Lower lobe of right lung (tissue), 2 donors: ENCODE measurements at regions not wholly inside any gene's neighbourhood (a gene's known extent, or its start where the extent isn't known, plus 50 kb on each side); places are given as distances from the start of the nearest gene placed in this dataset.

Experiments
- ATAC-seq, 2 donors: fragments of 200-7000 bp; cut with Tn5 transposase; one replicate each; pipeline ENCODE4 v1.9.1; 2020 to 2022; ENCODE audit warnings: mild to moderate bottlenecking in 2 of 2, moderate library complexity in 2 of 2
- DNase-seq: peaks from one replicate; pipeline ENCODE4 v3.0.0-alpha.2; 2020
- H3K27ac ChIP-seq: fragments of 200-600 bp; one replicate; pipeline ENCODE4 v1.8.0; 2022
- H3K27me3 ChIP-seq: fragments of 200-600 bp; one replicate; pipeline ENCODE4 v1.8.0; 2022; ENCODE audit warnings: low read depth
- H3K36me3 ChIP-seq: fragments of 200-600 bp; one replicate; pipeline ENCODE4 v1.8.0; 2022; ENCODE audit warnings: mild to moderate bottlenecking
- H3K4me1 ChIP-seq: fragments of 200-600 bp; one replicate; pipeline ENCODE4 v1.8.0; 2022
- H3K4me3 ChIP-seq: fragments of 200-600 bp; one replicate; pipeline ENCODE4 v1.8.0; 2022; ENCODE audit warnings: mild to moderate bottlenecking
- H3K9me3 ChIP-seq: fragments of 200-600 bp; one replicate; pipeline ENCODE4 v1.8.0; 2022
- intact Hi-C: fragments of 100-400 bp; cut with DNase I; formaldehyde crosslinking; loops from one replicate; pipeline ENCODE4 v1.11.0; 2022
- TF ChIP-seq, protein P1 (sequence below): fragments of 200-600 bp; IDR thresholded peaks from one replicate; pipeline ENCODE4 v1.8.0; 2022; ENCODE audit warnings: antibody characterized with exemption, mild to moderate bottlenecking
- donor health status: DM: no; HTN: yes; CAD: no; lungs with severe emphysema.

DNA sequence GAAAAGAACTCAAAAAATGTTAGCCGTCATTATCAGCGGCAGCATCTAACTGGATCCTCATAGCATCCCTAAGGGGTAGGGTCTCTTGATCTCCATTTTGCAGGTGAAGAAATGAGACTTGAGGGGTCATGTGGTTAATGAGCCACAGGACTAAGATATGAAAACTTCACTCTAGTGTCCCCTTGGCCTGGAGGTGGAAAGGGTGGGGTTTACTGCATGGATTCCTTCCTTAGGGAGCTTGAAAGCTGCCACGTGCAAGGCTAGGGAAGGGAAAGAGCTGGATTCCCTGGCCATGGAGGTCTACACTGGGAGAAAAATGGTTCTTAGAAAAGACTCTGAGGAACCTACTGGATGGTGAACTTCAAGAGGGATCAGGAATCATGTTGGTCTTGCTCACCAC lies 107.9 kb downstream of the SPRY4 start:
- no peak overlapping the region for H3K4me3 ChIP-seq
- intact Hi-C loops, result no loop called here
- no peaks in the 10 kb centered on the region for H3K27me3 ChIP-seq
- H3K4me1 ChIP-seq, result peaks cover 17% of the 10 kb centered on the region
- no peak for ATAC-seq
- DNase-seq, result no peak
- H3K27ac ChIP-seq, result no peak overlapping the region
- H3K9me3 ChIP-seq, result no peaks in the 10 kb centered on the region
- TF ChIP-seq, protein P1, sequence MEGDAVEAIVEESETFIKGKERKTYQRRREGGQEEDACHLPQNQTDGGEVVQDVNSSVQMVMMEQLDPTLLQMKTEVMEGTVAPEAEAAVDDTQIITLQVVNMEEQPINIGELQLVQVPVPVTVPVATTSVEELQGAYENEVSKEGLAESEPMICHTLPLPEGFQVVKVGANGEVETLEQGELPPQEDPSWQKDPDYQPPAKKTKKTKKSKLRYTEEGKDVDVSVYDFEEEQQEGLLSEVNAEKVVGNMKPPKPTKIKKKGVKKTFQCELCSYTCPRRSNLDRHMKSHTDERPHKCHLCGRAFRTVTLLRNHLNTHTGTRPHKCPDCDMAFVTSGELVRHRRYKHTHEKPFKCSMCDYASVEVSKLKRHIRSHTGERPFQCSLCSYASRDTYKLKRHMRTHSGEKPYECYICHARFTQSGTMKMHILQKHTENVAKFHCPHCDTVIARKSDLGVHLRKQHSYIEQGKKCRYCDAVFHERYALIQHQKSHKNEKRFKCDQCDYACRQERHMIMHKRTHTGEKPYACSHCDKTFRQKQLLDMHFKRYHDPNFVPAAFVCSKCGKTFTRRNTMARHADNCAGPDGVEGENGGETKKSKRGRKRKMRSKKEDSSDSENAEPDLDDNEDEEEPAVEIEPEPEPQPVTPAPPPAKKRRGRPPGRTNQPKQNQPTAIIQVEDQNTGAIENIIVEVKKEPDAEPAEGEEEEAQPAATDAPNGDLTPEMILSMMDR, result no peak
- no peaks in the 10 kb centered on the region for H3K36me3 ChIP-seq

DNA sequence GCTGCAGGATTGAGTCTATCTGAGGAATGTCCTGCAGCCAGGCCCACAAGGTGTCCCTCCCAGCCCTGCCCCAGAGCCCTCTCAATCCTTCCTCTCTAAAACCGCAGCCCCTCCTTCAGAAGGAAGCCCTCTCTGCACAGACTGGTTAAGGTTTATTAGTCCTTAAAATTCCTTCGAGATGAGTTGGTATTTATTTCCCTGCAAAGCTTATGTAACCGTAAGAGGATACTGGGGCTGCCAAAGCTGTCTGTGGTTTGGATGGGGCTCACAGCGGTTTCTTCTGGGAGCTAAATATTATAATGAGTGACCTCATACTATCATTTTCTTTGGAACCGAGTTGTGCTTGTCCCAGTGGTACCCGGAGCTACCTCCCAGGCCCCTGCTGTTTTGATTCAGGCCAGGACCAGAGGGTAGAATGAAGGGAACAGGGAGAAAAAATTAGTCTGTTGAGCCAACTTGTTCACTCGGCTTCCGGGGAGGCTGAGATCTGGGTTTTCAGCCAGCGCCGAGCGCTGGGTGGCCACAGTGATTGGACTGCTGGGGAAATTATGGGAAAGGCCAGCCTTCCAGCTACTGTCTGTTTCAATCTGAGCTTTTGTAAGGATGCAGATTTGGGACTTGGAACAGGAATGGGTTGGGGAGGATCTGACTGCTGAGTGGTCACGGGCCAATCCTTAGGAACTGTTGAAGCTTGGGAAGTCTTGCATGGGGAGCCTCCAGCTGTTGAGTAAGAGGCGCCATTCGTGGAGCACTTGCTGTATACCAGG lies 107.5 kb downstream of the NDFIP1 start:
- DNase-seq (peak; percentile 74), ATAC-seq (peak; percentile 94 to 97)
- intact Hi-C loops, result no loop called here
- peak overlapping the region; percentile 4 for H3K4me3 ChIP-seq
- H3K4me1 ChIP-seq, result peaks cover 9% of the 10 kb centered on the region
- H3K36me3 ChIP-seq, result no peaks in the 10 kb centered on the region
- peak overlapping the region; percentile 73 for H3K27ac ChIP-seq
- TF ChIP-seq, protein P1, result no peak
- no peaks in the 10 kb centered on the region for H3K27me3 ChIP-seq
- no peaks in the 10 kb centered on the region for H3K9me3 ChIP-seq

DNA sequence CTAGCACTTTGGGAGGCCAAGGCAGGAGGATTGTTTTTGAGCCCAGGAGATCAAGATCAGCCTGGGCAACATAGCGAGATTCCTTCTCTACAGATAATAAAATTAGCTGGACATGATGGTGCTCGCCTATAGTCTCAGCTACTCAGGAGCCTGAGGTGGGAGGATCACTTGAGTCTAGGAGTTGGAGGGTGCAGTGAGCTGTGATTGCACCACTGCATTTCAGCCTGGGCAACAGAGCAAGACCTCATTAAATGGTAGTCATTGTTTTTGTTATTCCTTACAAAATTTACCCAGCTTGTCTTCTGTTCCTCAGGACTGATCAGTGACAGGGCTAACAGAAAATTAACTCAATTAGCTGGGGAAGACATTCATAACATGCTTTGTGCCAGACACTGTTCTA lies 104.5 kb downstream of the NDFIP1 start:
- no peak for DNase-seq
- ATAC-seq, result no peak
- no peaks in the 10 kb centered on the region for H3K4me1 ChIP-seq
- H3K36me3 ChIP-seq, result no peaks in the 10 kb centered on the region
- H3K27me3 ChIP-seq, result no peaks in the 10 kb centered on the region
- no peaks in the 10 kb centered on the region for H3K9me3 ChIP-seq
- TF ChIP-seq, protein P1, result no peak
- no peak overlapping the region for H3K4me3 ChIP-seq
- intact Hi-C loops, result no loop called here
- no peak overlapping the region for H3K27ac ChIP-seq

DNA sequence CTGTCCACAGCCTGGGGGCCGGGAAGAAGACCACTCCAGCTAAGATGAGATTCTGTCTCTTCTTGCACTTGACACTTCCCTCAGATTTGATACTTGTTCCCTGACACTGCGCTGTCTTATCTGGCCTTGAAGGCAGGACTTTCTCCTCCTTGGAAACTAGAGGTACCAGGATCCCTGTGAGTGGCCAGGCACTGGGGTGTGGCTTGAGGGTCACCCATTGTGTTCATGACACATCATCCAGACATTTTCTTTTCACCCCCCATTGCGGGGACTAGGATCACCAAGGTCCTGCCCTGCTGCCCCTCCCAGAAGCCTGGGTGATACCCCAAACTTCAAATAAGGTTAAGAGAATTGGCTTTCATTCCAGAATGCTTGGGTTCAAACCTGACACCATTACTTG lies 103.3 kb downstream of the NDFIP1 start:
- Histone ChIP-seq H3K36me3 (no peaks in the 10 kb centered on the region), H3K4me1 (no peaks in the 10 kb centered on the region), H3K4me3 (no peak overlapping the region), H3K27me3 (no peaks in the 10 kb centered on the region), H3K27ac (no peak overlapping the region), H3K9me3 (no peaks in the 10 kb centered on the region)
- intact Hi-C loops, result no loop called here
- TF ChIP-seq, protein P1, result no peak
- DNase-seq (no peak), ATAC-seq (no peak)

DNA sequence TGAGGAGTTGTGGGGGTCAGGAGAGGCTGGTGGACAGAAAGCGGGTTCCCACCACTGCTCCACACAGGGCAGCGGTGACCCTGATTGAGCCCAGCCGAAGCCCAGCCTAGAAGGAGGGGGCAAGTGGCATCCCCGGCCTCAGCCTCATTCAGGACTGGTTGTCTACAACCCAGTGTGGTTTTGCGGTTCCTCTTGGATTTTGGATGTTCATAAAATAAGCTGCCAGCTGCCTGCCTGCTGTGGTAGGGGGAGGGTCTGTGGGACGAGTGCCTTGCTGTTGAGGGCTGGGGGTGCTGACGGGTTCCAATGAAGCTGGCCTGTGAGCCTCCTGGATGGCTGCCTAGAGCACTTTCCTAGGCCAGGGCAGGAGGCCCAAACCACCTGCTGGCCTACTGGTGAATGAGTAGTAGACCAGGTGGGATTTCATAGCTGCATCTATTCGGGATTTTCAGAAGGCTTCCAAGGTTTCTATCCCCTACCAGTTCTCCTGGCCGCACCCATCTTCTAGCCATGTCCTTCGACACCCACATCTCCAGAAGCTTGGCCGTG lies 102.4 kb downstream of the NDFIP1 start:
- Histone ChIP-seq H3K27me3 (no peaks in the 10 kb centered on the region), H3K9me3 (no peaks in the 10 kb centered on the region), H3K27ac (no peak overlapping the region), H3K4me3 (no peak overlapping the region), H3K4me1 (no peaks in the 10 kb centered on the region), H3K36me3 (no peaks in the 10 kb centered on the region)
- intact Hi-C loops, result no loop called here
- TF ChIP-seq, protein P1, result no peak
- ATAC-seq, result no peak
- DNase-seq, result no peak
